K562 (cell line): ENCODE measurements at regions not wholly inside any gene's neighbourhood (a gene's known extent, or its start where the extent isn't known, plus 50 kb on each side); places are given as distances from the start of the nearest gene placed in this dataset.
A peak's percentile ranks its signal among the peaks of the same experiment; 100 is the strongest.

Experiments used
- ATAC-seq: fragments of 200-7000 bp; cut with Tn5 transposase; 3 replicates; pipeline ENCODE4 v1.9.1; 2020; ENCODE audit warnings: moderate library complexity
- BruUV-seq: library from RNA; stranded (reverse); fragments of 400-500 nt; replicated peaks from 2 replicates; lab custom pipeline; 2021; lab: Mats Ljungman, UMichigan
- CTCF ChIA-PET: fragments of 300-600 bp; formaldehyde crosslinking; extraction: SDS; loops from one replicate; lab custom pipeline; 2021; ENCODE audit warnings: low intra/inter-chr PET ratio; lab: Yijun Ruan, JAX
- POLR2A ChIA-PET: fragments of 300-600, 350-650 bp; sonication (Branson Sonifier 250); formaldehyde crosslinking; extraction: SDS; loops from one replicate; lab custom pipeline; 2021; ENCODE audit warnings: antibody characterized with exemption, inconsistent platforms; lab: Yijun Ruan, JAX
- DNase-seq, 4 experiments: peaks; one replicate each; pipeline versions ENCODE4 v3.0.0 to v3.0.0-alpha.2; 2011 to 2018; ENCODE audit warnings: low spot score in 3 of 4, mixed read lengths in 3 of 4; ENCODE audit errors: extremely low read depth in 1 of 4
- FAIRE-seq: peaks from 2 replicates; lab custom pipeline; 2011; peaks lifted over from hg19 to GRCh38; lab: Jason Lieb, UNC
- H2AFZ ChIP-seq: 2 replicates; pipeline ENCODE4 v1.6.0; 2011; ENCODE audit warnings: low read depth, low read length, control low read depth, inconsistent platforms
- H3K27ac ChIP-seq: fragments of 200-600 bp; 3 replicates; pipeline ENCODE4 v1.8.0; 2011; ENCODE audit warnings: low read depth, mild to moderate bottlenecking, control low read depth, inconsistent platforms, low read length, moderate library complexity, mixed read lengths; ENCODE audit errors: extremely low read depth
- H3K27me3 ChIP-seq, 2 experiments: fragments of 300-600 bp in 1 of 2; 2 replicates in 1 of 2; 3 replicates in 1 of 2; pipeline versions ENCODE4 v1.6.0 to v1.8.0; 2011; ENCODE audit warnings: inconsistent platforms in 2 of 2, low read length in 2 of 2, mild to moderate bottlenecking in 1 of 2, mixed read lengths in 1 of 2, moderate library complexity in 1 of 2; ENCODE audit not compliant: control insufficient read depth in 2 of 2, insufficient read depth in 2 of 2
- H3K36me3 ChIP-seq: fragments of 300-600 bp; 3 replicates; pipeline ENCODE4 v1.8.0; 2011; ENCODE audit warnings: mild to moderate bottlenecking, low read length, inconsistent platforms; ENCODE audit not compliant: control insufficient read depth, insufficient read depth
- H3K4me1 ChIP-seq, 2 experiments: fragments of 200-600 bp in 1 of 2; replicated peaks in 1 of 2; 2 replicates in 1 of 2; 3 replicates in 1 of 2; pipeline versions ENCODE4 v1.5.1 to v1.8.0; 2011; ENCODE audit warnings: inconsistent platforms in 2 of 2, low read length in 2 of 2, mild to moderate bottlenecking in 1 of 2, mixed read lengths in 1 of 2, moderate library complexity in 1 of 2; ENCODE audit not compliant: control insufficient read depth in 2 of 2, insufficient read depth in 2 of 2
- H3K4me2 ChIP-seq: 2 replicates; pipeline ENCODE4 v1.6.1; 2011; ENCODE audit warnings: low read length, control low read depth, inconsistent platforms, mixed read lengths; ENCODE audit not compliant: insufficient read depth
- H3K4me3 ChIP-seq: fragments of 200-600 bp; sonication (generic), shearing (Covaris generic); 2 replicates; pipeline ENCODE4 v1.5.1; 2016; ENCODE audit warnings: control low read depth, inconsistent platforms
- H3K79me2 ChIP-seq: fragments of 200-600 bp; 3 replicates; pipeline ENCODE4 v1.8.0; 2011; ENCODE audit warnings: low read length, inconsistent platforms; ENCODE audit not compliant: control insufficient read depth, insufficient read depth
- H3K9ac ChIP-seq, 2 experiments: 2 replicates each; pipeline versions ENCODE4 v1.6.0 to v1.6.1; 2011; ENCODE audit warnings: low read depth in 2 of 2, low read length in 2 of 2, control low read depth in 1 of 2, inconsistent platforms in 1 of 2, mild to moderate bottlenecking in 1 of 2, mixed read lengths in 1 of 2; ENCODE audit not compliant: insufficient read depth in 1 of 2
- H3K9me1 ChIP-seq: one replicate; pipeline ENCODE4 v1.6.0; 2011; ENCODE audit warnings: inconsistent platforms, mild to moderate bottlenecking, low read length, moderate library complexity; ENCODE audit not compliant: control insufficient read depth, insufficient read depth
- H3K9me3 ChIP-seq: replicated peaks from 2 replicates; pipeline ENCODE4 v1.5.1; 2011; ENCODE audit warnings: low read depth, low read length, inconsistent platforms; ENCODE audit not compliant: control insufficient read depth, insufficient read depth
- H4K20me1 ChIP-seq: replicated peaks from 2 replicates; pipeline ENCODE4 v1.6.1; 2011; ENCODE audit warnings: low read length, inconsistent platforms, mixed read lengths; ENCODE audit not compliant: control insufficient read depth, insufficient read depth
- HEY1 ChIP-seq: fragments of 250-450 bp; sonication (Bioruptor Pico); IDR thresholded peaks from 2 replicates; pipeline ENCODE4 v1.5.0; 2020; ENCODE audit warnings: mild to moderate bottlenecking, moderate library complexity, borderline replicate concordance
- MEF2A ChIP-seq: IDR thresholded peaks from 2 replicates; pipeline ENCODE4 v1.6.1; 2011; ENCODE audit warnings: low read depth, mild to moderate bottlenecking, low read length, moderate library complexity; ENCODE audit not compliant: control insufficient read depth
- NFE2L1 ChIP-seq: fragments of 450-650 bp; IDR thresholded peaks from 2 replicates; pipeline ENCODE4 v1.6.1; 2016; ENCODE audit warnings: missing genetic modification characterization, low read depth, mild to moderate bottlenecking, missing compliant biosample characterization, moderate library complexity, borderline replicate concordance
- ZKSCAN8 ChIP-seq: fragments of 200-800 bp; sonication (Bioruptor generic); IDR thresholded peaks from 2 replicates; pipeline ENCODE4 v1.6.1; 2016; ENCODE audit warnings: missing genetic modification characterization, missing compliant biosample characterization
- ZNF23 ChIP-seq: fragments of 250-450 bp; sonication (Bioruptor Pico); IDR thresholded peaks from 2 replicates; pipeline ENCODE4 v1.4.0; 2020; ENCODE audit warnings: mild to moderate bottlenecking
- ZNF76 ChIP-seq: fragments of 250-450 bp; sonication (Bioruptor Pico); IDR thresholded peaks from 2 replicates; pipeline ENCODE4 v1.4.0; 2020; ENCODE audit warnings: mild to moderate bottlenecking, moderate library complexity, borderline replicate concordance
- ZSCAN29 ChIP-seq: fragments of 450-650 bp; IDR thresholded peaks from 2 replicates; pipeline ENCODE4 v1.6.1; 2017
- WGBS: fragments of 100-300 bp; shearing (Covaris generic); methylation state at CpG from one replicate; pipeline ENCODE4 v1.1.6; 2016; ENCODE audit warnings: low coverage, mixed read lengths; ENCODE audit not compliant: insufficient coverage; ENCODE audit errors: missing lambda C conversion rate; 5-methylcytosine and 5-hydroxymethylcytosine counted together
- in situ Hi-C: fragments of 300-500 bp; cut with MboI; formaldehyde crosslinking; loops from 4 replicates; pipeline ENCODE4 v1.15.0; 2018; ENCODE audit warnings: inconsistent platforms, mixed read lengths
- intact Hi-C: fragments of 100-400 bp; cut with micrococcal nuclease; formaldehyde crosslinking; loops from 2 replicates; pipeline ENCODE4 v1.14.2; 2022
- TF ChIP-seq, protein P1 (sequence below): fragments of 450-650 bp; IDR thresholded peaks from 2 replicates; pipeline ENCODE4 v1.6.1; 2016; ENCODE audit warnings: mild to moderate bottlenecking

DNA sequence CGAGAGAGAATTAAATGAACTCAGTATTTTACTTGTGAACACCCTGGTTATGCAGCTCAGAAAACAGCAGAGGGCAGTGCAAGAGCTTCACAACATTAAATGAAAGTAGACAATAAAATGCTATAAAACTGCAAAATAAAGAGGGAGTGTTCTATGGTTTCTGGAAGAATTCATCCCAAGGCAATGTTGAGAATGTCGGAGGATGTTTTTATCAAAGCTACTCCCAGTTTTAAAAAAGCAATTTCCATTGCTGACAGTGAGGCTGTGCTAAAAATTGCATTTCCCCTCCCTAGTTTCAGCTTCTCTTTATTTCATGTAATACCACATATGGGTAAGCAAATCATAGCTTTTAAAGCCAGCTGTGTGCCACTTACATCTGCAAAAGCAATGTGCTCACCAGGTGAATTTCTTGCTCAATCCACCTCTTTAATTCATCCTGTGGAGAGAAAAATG is 296.8 kb downstream of the RAB38 start:
- no peak overlapping the region for H3K9ac ChIP-seq
- no peak overlapping the region for H3K27ac ChIP-seq
- ChIA-PET CTCF (no interaction called here), POLR2A (no interaction called here)
- intact Hi-C loops = no loop called here
- WGBS = 5% methylated on average over 2 of the region's 2 CpGs
- FAIRE-seq (no peak), ATAC-seq (no peak), DNase-seq (peak in 1 of 4 experiments; percentile 0)
- H3K27me3 ChIP-seq = no peaks in the 10 kb centered on the region
- H3K4me3 ChIP-seq = no peak overlapping the region
- in situ Hi-C loops = no loop called here
- no peaks in the 10 kb centered on the region for H3K9me1 ChIP-seq
- H3K79me2 ChIP-seq = no peaks in the 10 kb centered on the region
- H3K4me1 ChIP-seq = no peaks in the 10 kb centered on the region
- no TSS peak for BruUV-seq
- H2AFZ ChIP-seq = no peak overlapping the region
- 0 out of 2 replicates have a peak, but pooled peaks cover 3% of the 10 kb centered on the region for H3K9me3 ChIP-seq
- H3K36me3 ChIP-seq = no peaks in the 10 kb centered on the region
- TF ChIP-seq ZKSCAN8 (CRISPR knock-in tag) (no peak), ZSCAN29 (no peak), ZNF23 (CRISPR knock-in tag) (no peak), MEF2A (no peak), HEY1 (no peak), ZNF76 (CRISPR knock-in tag) (no peak), NFE2L1 (no peak)
- TF ChIP-seq, protein P1, sequence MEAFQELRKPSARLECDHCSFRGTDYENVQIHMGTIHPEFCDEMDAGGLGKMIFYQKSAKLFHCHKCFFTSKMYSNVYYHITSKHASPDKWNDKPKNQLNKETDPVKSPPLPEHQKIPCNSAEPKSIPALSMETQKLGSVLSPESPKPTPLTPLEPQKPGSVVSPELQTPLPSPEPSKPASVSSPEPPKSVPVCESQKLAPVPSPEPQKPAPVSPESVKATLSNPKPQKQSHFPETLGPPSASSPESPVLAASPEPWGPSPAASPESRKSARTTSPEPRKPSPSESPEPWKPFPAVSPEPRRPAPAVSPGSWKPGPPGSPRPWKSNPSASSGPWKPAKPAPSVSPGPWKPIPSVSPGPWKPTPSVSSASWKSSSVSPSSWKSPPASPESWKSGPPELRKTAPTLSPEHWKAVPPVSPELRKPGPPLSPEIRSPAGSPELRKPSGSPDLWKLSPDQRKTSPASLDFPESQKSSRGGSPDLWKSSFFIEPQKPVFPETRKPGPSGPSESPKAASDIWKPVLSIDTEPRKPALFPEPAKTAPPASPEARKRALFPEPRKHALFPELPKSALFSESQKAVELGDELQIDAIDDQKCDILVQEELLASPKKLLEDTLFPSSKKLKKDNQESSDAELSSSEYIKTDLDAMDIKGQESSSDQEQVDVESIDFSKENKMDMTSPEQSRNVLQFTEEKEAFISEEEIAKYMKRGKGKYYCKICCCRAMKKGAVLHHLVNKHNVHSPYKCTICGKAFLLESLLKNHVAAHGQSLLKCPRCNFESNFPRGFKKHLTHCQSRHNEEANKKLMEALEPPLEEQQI = no peak
- no peaks in the 10 kb centered on the region for H4K20me1 ChIP-seq
- no peak overlapping the region for H3K4me2 ChIP-seq
